Cardiac fibroblast (primary cell): ENCODE measurements at regions not wholly inside any gene's neighbourhood (a gene's known extent, or its start where the extent isn't known, plus 50 kb on each side); places are given as distances from the start of the nearest gene placed in this dataset.

ENCODE experiments used
- DNase-seq, 2 donors: peaks; one replicate each; pipeline versions ENCODE4 v3.0.0 to v3.0.0-alpha.2; 2010; ENCODE audit warnings: low read depth in 2 of 2
- H3K4me3 ChIP-seq, 2 donors: replicated peaks in 1 of 2; 1 replicate in 1 of 2; 2 replicates in 1 of 2; pipeline ENCODE4 v1.5.1; 2011; ENCODE audit warnings: low read depth in 2 of 2, low read length in 2 of 2, mild to moderate bottlenecking in 2 of 2, moderate library complexity in 1 of 2
- CTCF ChIP-seq: IDR thresholded peaks from one replicate; pipeline ENCODE4 v1.5.1; 2011; ENCODE audit warnings: low read depth, mild to moderate bottlenecking, low read length, inconsistent platforms

- peak; percentile 24 to 39 for DNase-seq
- no peak overlapping the region for H3K4me3 ChIP-seq
- TF ChIP-seq CTCF: no peak
Observed at GRCh38 chr2:196284866-196285557, 113.6 kb upstream of the STK17B start.

- TF ChIP-seq CTCF: no peak
- no peak for DNase-seq
- H3K4me3 ChIP-seq: no peak overlapping the region
Observed at GRCh38 chr2:196286821-196287220, 115.4 kb upstream of the STK17B start.

GRCh38 chr2:196287523-196287922 lies 116.1 kb upstream of the STK17B start:
- no peak for DNase-seq
- H3K4me3 ChIP-seq: no peak overlapping the region
- TF ChIP-seq CTCF: no peak

- no peak for DNase-seq
- H3K4me3 ChIP-seq: no peak overlapping the region
- no peak for TF ChIP-seq CTCF
Observed at GRCh38 chr2:196288006-196288538, 116.7 kb upstream of the STK17B start.

- no peak for DNase-seq
- TF ChIP-seq CTCF: no peak
Observed at GRCh38 chr2:196289000-196289399, 117.6 kb upstream of the STK17B start.

GRCh38 chr2:196290136-196290535 lies 118.8 kb upstream of the STK17B start:
- DNase-seq: no peak
- TF ChIP-seq CTCF: no peak
- no peak overlapping the region for H3K4me3 ChIP-seq

More at GRCh38 chr2:196289000-196289399, 117.6 kb upstream of the STK17B start:
- no peak overlapping the region for H3K4me3 ChIP-seq
